Esophagus muscularis mucosa (tissue), 4 donors: ENCODE measurements at regions not wholly inside any gene's neighbourhood (a gene's known extent, or its start where the extent isn't known, plus 50 kb on each side); places are given as distances from the start of the nearest gene placed in this dataset.
"Not testable (repeated sequence)": the region's sequence is repeated elsewhere in the genome, so short reads cannot be mapped to it uniquely, and the experiment has no call there.

Experiments used
- DNase-seq: peaks from one replicate; pipeline ENCODE4 v3.0.0-alpha.2; 2017; ENCODE audit errors: extremely low spot score
- H3K27ac ChIP-seq, 4 donors: fragments of 200-600 bp; sonication (generic); replicated peaks in 1 of 4; 1 replicate in 3 of 4; 2 replicates in 1 of 4; pipeline ENCODE4 v1.5.1; 2016 to 2019; ENCODE audit warnings: mild to moderate bottlenecking in 1 of 4
- H3K27me3 ChIP-seq, 4 donors: fragments of 200-600 bp; sonication (generic); one replicate each; pipeline versions ENCODE4 v1.5.1 to v1.6.0; 2016 to 2019
- H3K36me3 ChIP-seq, 4 donors: fragments of 200-600 bp; sonication (generic); one replicate each; pipeline ENCODE4 v1.5.1; 2016 to 2019
- H3K4me1 ChIP-seq, 4 donors: fragments of 200-600 bp; sonication (generic); one replicate each; pipeline ENCODE4 v1.5.1; 2016 to 2019
- H3K4me3 ChIP-seq, 4 donors: fragments of 200-600 bp; sonication (generic); 1 replicate in 2 of 4; 2 replicates in 2 of 4; pipeline ENCODE4 v1.5.1; 2016 to 2019; ENCODE audit warnings: mild to moderate bottlenecking in 4 of 4, moderate library complexity in 1 of 4
- H3K9me3 ChIP-seq, 4 donors: fragments of 200-600 bp; sonication (generic); 1 replicate in 3 of 4; 2 replicates in 1 of 4; pipeline ENCODE4 v1.5.1; 2016 to 2019
- CTCF ChIP-seq, 3 experiments: fragments of 200-600 bp in 2 of 3; fragments of 450-650 bp in 1 of 3; sonication (generic) in 2 of 3; IDR thresholded peaks; one replicate each; pipeline ENCODE4 v1.5.1; 2017 to 2019; ENCODE audit warnings: antibody characterized with exemption in 3 of 3, mild to moderate bottlenecking in 2 of 3, moderate library complexity in 1 of 3
- EP300 ChIP-seq: sonication (generic); formaldehyde crosslinking; IDR thresholded peaks from one replicate; pipeline ENCODE4 v1.6.1; 2017; ENCODE audit warnings: antibody characterized with exemption
- POLR2A ChIP-seq: fragments of 450-650 bp; IDR thresholded peaks from one replicate; pipeline ENCODE4 v1.6.1; 2017; ENCODE audit warnings: antibody characterized with exemption, moderate library complexity, mild to moderate bottlenecking, low read depth
- POLR2AphosphoS5 ChIP-seq, 2 donors: sonication (generic); formaldehyde crosslinking; IDR thresholded peaks; one replicate each; pipeline ENCODE4 v1.6.1; 2017; ENCODE audit warnings: antibody characterized with exemption in 2 of 2
- WGBS: methylation state at CpG from one replicate; pipeline ENCODE4 v1.1.5; 2018; 5-methylcytosine and 5-hydroxymethylcytosine counted together
- intact Hi-C: fragments of 100-400 bp; cut with DNase I; formaldehyde crosslinking; loops from one replicate; pipeline ENCODE4 v1.15.1; 2023

GRCh38 chr11:21775911-21776310 lies 417.0 kb upstream of the ANO5 start:
- intact Hi-C loops, result no loop called here

DNA sequence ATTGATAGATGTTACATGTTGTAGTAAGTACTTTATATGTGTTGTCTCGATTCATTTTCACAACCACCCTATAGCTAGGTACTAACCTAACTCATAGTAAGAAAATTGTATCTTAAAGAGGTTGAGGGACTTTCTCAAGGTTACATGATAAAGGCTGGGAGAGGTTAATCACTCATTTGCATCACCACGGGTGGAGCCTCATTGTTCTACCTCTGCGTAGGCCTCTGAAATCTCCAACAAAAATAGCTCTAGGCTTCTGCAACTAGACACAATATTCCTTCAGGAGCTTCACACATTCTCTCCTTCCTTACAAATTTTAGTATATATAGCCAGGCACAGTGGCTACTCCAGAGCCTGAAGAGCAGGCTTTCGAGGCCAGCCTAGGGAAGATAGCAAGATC lies 408.9 kb upstream of the ANO5 start:
- no peaks in the 10 kb centered on the region for H3K4me1 ChIP-seq
- no peaks in the 10 kb centered on the region for H3K9me3 ChIP-seq
- intact Hi-C loops, result no loop called here
- H3K27me3 ChIP-seq, result no peaks in the 10 kb centered on the region
- no peak for DNase-seq
- 71% methylated on average over 4 of the region's 4 CpGs for WGBS
- TF ChIP-seq EP300 (no peak), CTCF (IDR thresholded peaks at IDR 0.05) (no peak), POLR2A (no peak), POLR2AphosphoS5 (IDR thresholded peaks at IDR 0.05) (no peak)
- no peak overlapping the region for H3K27ac ChIP-seq
- H3K4me3 ChIP-seq, result no peak overlapping the region
- H3K36me3 ChIP-seq, result no peaks in the 10 kb centered on the region

More at GRCh38 chr11:21775911-21776310, 417.0 kb upstream of the ANO5 start:
- Histone ChIP-seq H3K27ac (no peak overlapping the region), H3K27me3 (no peaks in the 10 kb centered on the region), H3K9me3 (peaks cover 0 to 10% (median 3%) of the 10 kb centered on the region in 4 donors), H3K4me1 (no peaks in the 10 kb centered on the region), H3K4me3 (no peak overlapping the region), H3K36me3 (no peaks in the 10 kb centered on the region)
- DNase-seq, result no peak
- TF ChIP-seq POLR2AphosphoS5 (IDR thresholded peaks at IDR 0.05) (no peak), EP300 (no peak), POLR2A (no peak), CTCF (IDR thresholded peaks at IDR 0.05) (no peak)

DNA sequence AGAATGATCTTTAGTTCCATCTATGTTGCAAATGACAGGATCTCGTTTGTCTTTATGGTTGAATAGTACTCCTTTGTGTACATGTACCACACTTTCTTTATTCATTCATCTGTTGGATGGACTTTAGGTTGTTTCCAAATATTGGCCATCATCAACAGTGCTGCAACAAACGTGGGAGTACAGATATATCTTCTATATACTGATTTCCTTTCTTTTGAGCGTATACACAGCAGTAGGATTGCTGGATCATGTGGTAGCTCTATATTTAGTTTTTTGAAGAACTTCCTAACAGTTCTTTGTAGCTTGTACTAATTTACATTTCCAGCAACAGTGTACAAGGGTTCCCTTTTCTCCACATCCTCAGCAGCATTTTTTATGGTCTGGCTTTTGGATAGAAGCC lies 407.5 kb upstream of the ANO5 start:
- Histone ChIP-seq H3K4me3 (no peak overlapping the region), H3K9me3 (peaks cover 0 to 2% (median 0%) of the 10 kb centered on the region in 4 donors), H3K27ac (no peak overlapping the region), H3K27me3 (no peaks in the 10 kb centered on the region), H3K36me3 (no peaks in the 10 kb centered on the region), H3K4me1 (no peaks in the 10 kb centered on the region)
- 62% methylated on average over 3 of the region's 3 CpGs for WGBS
- no peak for TF ChIP-seq POLR2A
- no peak for TF ChIP-seq CTCF (IDR thresholded peaks at IDR 0.05)
- no peak for TF ChIP-seq EP300
- TF ChIP-seq POLR2AphosphoS5 (IDR thresholded peaks at IDR 0.05), result no peak
- no peak for DNase-seq
- intact Hi-C loops, result no loop called here

DNA sequence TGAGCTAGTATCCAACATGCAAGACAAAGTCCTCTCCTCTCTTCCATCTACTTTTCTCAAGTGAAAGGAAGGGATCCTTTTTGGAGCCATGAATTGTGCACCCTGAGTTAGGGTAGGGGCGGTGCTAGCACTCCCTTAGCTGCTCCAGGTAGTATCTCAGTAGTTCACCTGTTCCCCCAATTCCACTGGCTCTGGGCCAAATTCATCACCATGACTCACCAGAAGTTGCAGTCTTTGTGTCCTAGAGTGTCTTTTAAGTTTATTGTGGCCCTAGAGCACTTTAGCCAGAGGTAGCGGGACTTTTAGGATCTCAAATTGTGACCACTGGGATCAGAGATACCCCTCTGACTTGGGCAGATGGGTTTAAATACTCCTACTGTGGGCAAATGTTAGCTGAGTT lies 398.6 kb upstream of the ANO5 start:
- Histone ChIP-seq H3K4me1 (no peaks in the 10 kb centered on the region), H3K36me3 (no peaks in the 10 kb centered on the region), H3K9me3 (peaks cover 0 to 3% (median 0%) of the 10 kb centered on the region in 4 donors), H3K4me3 (no peak overlapping the region), H3K27ac (no peak overlapping the region), H3K27me3 (no peaks in the 10 kb centered on the region)
- WGBS, result 96% methylated on average over 2 of the region's 2 CpGs
- intact Hi-C loops, result no loop called here
- TF ChIP-seq CTCF (IDR thresholded peaks at IDR 0.05), result no peak
- no peak for DNase-seq

- Histone ChIP-seq H3K4me3 (no peak overlapping the region), H3K27me3 (no peaks in the 10 kb centered on the region), H3K9me3 (no peaks in the 10 kb centered on the region), H3K27ac (no peak overlapping the region), H3K36me3 (no peaks in the 10 kb centered on the region), H3K4me1 (no peaks in the 10 kb centered on the region)
- 56% methylated on average over 2 of the region's 2 CpGs for WGBS
- TF ChIP-seq POLR2A (no peak), EP300 (no peak), POLR2AphosphoS5 (IDR thresholded peaks at IDR 0.05) (no peak), CTCF (IDR thresholded peaks at IDR 0.05) (no peak)
- no peak for DNase-seq
- intact Hi-C loops, result no loop called here
Observed at GRCh38 chr11:21798216-21798615, 394.7 kb upstream of the ANO5 start.

GRCh38 chr11:21804523-21804922 lies 388.4 kb upstream of the ANO5 start:
- H3K36me3 ChIP-seq, H3K4me1 ChIP-seq, H3K27ac ChIP-seq, DNase-seq, H3K27me3 ChIP-seq, H3K4me3 ChIP-seq, intact Hi-C loops: not testable (repeated sequence)
- 48% methylated on average over 1 of the region's 1 CpG for WGBS
- peaks cover 0 to 15% (median 4%) of the 10 kb centered on the region in 4 donors for H3K9me3 ChIP-seq
